ENCODE measurements at regions not wholly inside any gene's neighbourhood (a gene's known extent, or its start where the extent isn't known, plus 50 kb on each side); places are given as distances from the start of the nearest gene placed in this dataset.
A peak's percentile ranks its signal among the peaks of the same experiment; 100 is the strongest.

DNA sequence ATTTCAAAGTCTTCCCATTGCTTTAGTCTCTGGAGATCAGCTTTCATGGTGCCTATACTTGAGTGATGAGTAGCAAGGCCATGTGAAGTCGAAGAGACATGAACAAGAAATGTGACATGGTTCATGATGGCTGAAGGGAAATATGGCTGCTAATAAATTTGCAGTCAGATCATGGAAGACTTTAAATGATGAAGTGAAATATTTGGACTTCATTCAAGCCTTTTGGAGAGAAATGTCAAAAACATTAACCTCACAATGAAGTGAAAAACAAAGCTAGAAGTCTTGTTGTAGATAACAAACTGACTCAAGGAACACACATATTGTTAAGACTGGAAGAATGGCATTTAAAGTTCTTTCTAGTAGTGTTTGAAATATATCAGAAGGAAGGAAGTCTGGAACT, 120.3 kb upstream of the CCDC54 start:
- H3K14ac ChIP-seq (ENCODE audit: low read length), result no peak overlapping the region
- H2AK5ac ChIP-seq (ENCODE audit: low read length), result no peak overlapping the region
- no peaks in the 10 kb centered on the region for H3K36me3 ChIP-seq (ENCODE audit: control insufficient read depth in 1 of 2, insufficient read depth in 2 of 2, low read length in 2 of 2)
- H3K4me3 ChIP-seq (ENCODE audit: low read depth, low read length), result no peak overlapping the region
- no peaks in the 10 kb centered on the region for H3K9me3 ChIP-seq (ENCODE audit: insufficient read depth, low read depth, low read length)
- no peak overlapping the region for H2BK120ac ChIP-seq (ENCODE audit: insufficient read depth, low read length, poor library complexity)
- no peak overlapping the region for H4K8ac ChIP-seq (ENCODE audit: low read depth, low read length)
- WGBS (ENCODE audit: extremely low coverage, insufficient coverage, insufficient read length), result no CpG with 5 or more reads among the region's 1 CpG
- H3K27ac ChIP-seq (ENCODE audit: low read depth, low read length), result no peak overlapping the region
- H3K4me1 ChIP-seq (ENCODE audit: control insufficient read depth in 1 of 2, insufficient read depth in 2 of 2, low read length in 2 of 2), result no peaks in the 10 kb centered on the region
- H3K4ac ChIP-seq (ENCODE audit: low read depth, low read length), result no peak overlapping the region
- no peak overlapping the region for H3K23ac ChIP-seq (ENCODE audit: low read length)
- no peak overlapping the region for H3K4me2 ChIP-seq (ENCODE audit: low read length)
- H2BK5ac ChIP-seq (ENCODE audit: low read depth, low read length, poor library complexity), result no peak overlapping the region
- H3K79me2 ChIP-seq (ENCODE audit: control insufficient read depth, insufficient read depth, low read length, poor library complexity), result no peaks in the 10 kb centered on the region
- no peak overlapping the region for H4K91ac ChIP-seq (ENCODE audit: low read depth, low read length)
- no peak overlapping the region for H2AFZ ChIP-seq (ENCODE audit: insufficient read depth, low read length, poor library complexity)
- DNase-seq, result no peak
- H3K18ac ChIP-seq (ENCODE audit: low read length), result no peak overlapping the region
- H3K27me3 ChIP-seq (ENCODE audit: insufficient read depth, low read length), result no peaks in the 10 kb centered on the region
- H2BK12ac ChIP-seq (ENCODE audit: low read length), result no peak overlapping the region
- H3K9ac ChIP-seq (ENCODE audit: low read length), result no peak overlapping the region
- H4K12ac ChIP-seq (ENCODE audit: low read depth, low read length), result no peak overlapping the region
- no peaks in the 10 kb centered on the region for H3K79me1 ChIP-seq (ENCODE audit: low read length)

DNA sequence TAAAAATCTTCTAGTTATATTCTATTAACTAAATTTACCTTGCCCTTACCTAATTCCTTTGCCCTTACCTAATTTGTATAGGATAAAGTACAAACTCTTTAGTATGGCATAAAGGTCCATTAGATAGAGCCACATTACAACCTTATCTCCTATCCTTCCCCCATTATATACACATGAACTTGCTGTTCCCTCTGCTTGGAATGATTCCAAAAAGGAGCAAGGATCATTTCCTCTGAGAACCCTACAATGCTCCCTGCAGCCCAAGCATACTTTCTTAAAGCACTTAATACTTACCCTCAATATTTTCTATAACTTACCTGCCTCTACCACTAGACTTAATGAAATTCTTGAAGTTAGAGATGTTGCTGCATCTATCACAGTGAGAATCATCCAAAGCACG, 118.9 kb upstream of the CCDC54 start:
- no peak overlapping the region for H4K8ac ChIP-seq (ENCODE audit: low read depth, low read length)
- H3K4me1 ChIP-seq (ENCODE audit: control insufficient read depth in 1 of 2, insufficient read depth in 2 of 2, low read length in 2 of 2), result no peaks in the 10 kb centered on the region
- no peaks in the 10 kb centered on the region for H3K9me3 ChIP-seq (ENCODE audit: insufficient read depth, low read depth, low read length)
- WGBS (ENCODE audit: extremely low coverage, insufficient coverage, insufficient read length), result no CpG with 5 or more reads among the region's 1 CpG
- no peak overlapping the region for H3K4me3 ChIP-seq (ENCODE audit: low read depth, low read length)
- H3K27me3 ChIP-seq (ENCODE audit: insufficient read depth, low read length), result no peaks in the 10 kb centered on the region
- H2AK5ac ChIP-seq (ENCODE audit: low read length), result no peak overlapping the region
- no peak overlapping the region for H3K4me2 ChIP-seq (ENCODE audit: low read length)
- no peak overlapping the region for H3K9ac ChIP-seq (ENCODE audit: low read length)
- H3K23ac ChIP-seq (ENCODE audit: low read length), result no peak overlapping the region
- no peak overlapping the region for H2BK12ac ChIP-seq (ENCODE audit: low read length)
- H3K79me2 ChIP-seq (ENCODE audit: control insufficient read depth, insufficient read depth, low read length, poor library complexity), result no peaks in the 10 kb centered on the region
- no peak overlapping the region for H2BK5ac ChIP-seq (ENCODE audit: low read depth, low read length, poor library complexity)
- no peak overlapping the region for H4K91ac ChIP-seq (ENCODE audit: low read depth, low read length)
- H2AFZ ChIP-seq (ENCODE audit: insufficient read depth, low read length, poor library complexity), result no peak overlapping the region
- no peak overlapping the region for H3K14ac ChIP-seq (ENCODE audit: low read length)
- DNase-seq, result no peak
- H3K18ac ChIP-seq (ENCODE audit: low read length), result no peak overlapping the region
- no peaks in the 10 kb centered on the region for H3K79me1 ChIP-seq (ENCODE audit: low read length)
- H3K4ac ChIP-seq (ENCODE audit: low read depth, low read length), result no peak overlapping the region
- no peak overlapping the region for H4K12ac ChIP-seq (ENCODE audit: low read depth, low read length)
- no peak overlapping the region for H3K27ac ChIP-seq (ENCODE audit: low read depth, low read length)
- H3K36me3 ChIP-seq (ENCODE audit: control insufficient read depth in 1 of 2, insufficient read depth in 2 of 2, low read length in 2 of 2), result no peaks in the 10 kb centered on the region
- H2BK120ac ChIP-seq (ENCODE audit: insufficient read depth, low read length, poor library complexity), result no peak overlapping the region

DNA sequence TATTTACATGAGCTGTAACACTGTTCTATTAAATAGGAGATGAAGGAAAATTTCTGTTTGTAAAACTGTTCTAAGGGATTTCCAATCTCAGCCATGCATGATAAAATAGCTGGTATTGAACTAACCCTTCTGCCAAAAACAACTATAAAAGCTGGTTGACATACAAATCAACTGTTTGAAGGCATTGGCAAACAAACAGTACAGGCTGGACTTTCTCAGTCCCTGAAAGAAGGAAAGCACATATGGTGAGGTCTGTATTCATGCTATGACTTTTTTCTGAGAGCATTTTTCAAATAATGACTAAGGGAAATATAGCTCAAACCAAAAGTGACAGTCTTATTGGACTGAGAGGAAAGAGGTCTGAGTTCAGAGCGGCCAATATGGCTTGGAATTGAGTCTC, 117.0 kb upstream of the CCDC54 start:
- H3K14ac ChIP-seq (ENCODE audit: low read length), result no peak overlapping the region
- no peak overlapping the region for H2AFZ ChIP-seq (ENCODE audit: insufficient read depth, low read length, poor library complexity)
- H3K79me1 ChIP-seq (ENCODE audit: low read length), result peaks cover 9% of the 10 kb centered on the region
- no peaks in the 10 kb centered on the region for H3K9me3 ChIP-seq (ENCODE audit: insufficient read depth, low read depth, low read length)
- no peak overlapping the region for H3K4me3 ChIP-seq (ENCODE audit: low read depth, low read length)
- H3K4me1 ChIP-seq (ENCODE audit: control insufficient read depth in 1 of 2, insufficient read depth in 2 of 2, low read length in 2 of 2), result peaks cover 6% of the 10 kb centered on the region in 2 experiments
- H2BK12ac ChIP-seq (ENCODE audit: low read length), result no peak overlapping the region
- no peak overlapping the region for H2BK5ac ChIP-seq (ENCODE audit: low read depth, low read length, poor library complexity)
- H3K9ac ChIP-seq (ENCODE audit: low read length), result no peak overlapping the region
- H3K18ac ChIP-seq (ENCODE audit: low read length), result no peak overlapping the region
- DNase-seq, result no peak
- WGBS (ENCODE audit: extremely low coverage, insufficient coverage, insufficient read length), result no CpG with 5 or more reads among the region's 1 CpG
- H2AK5ac ChIP-seq (ENCODE audit: low read length), result no peak overlapping the region
- H4K91ac ChIP-seq (ENCODE audit: low read depth, low read length), result no peak overlapping the region
- H3K36me3 ChIP-seq (ENCODE audit: control insufficient read depth in 1 of 2, insufficient read depth in 2 of 2, low read length in 2 of 2), result peaks cover 0 to 1% of the 10 kb centered on the region in 2 experiments
- H3K4me2 ChIP-seq (ENCODE audit: low read length), result no peak overlapping the region
- no peak overlapping the region for H2BK120ac ChIP-seq (ENCODE audit: insufficient read depth, low read length, poor library complexity)
- H3K79me2 ChIP-seq (ENCODE audit: control insufficient read depth, insufficient read depth, low read length, poor library complexity), result peaks cover 4% of the 10 kb centered on the region
- no peak overlapping the region for H3K4ac ChIP-seq (ENCODE audit: low read depth, low read length)
- no peaks in the 10 kb centered on the region for H3K27me3 ChIP-seq (ENCODE audit: insufficient read depth, low read length)
- no peak overlapping the region for H4K12ac ChIP-seq (ENCODE audit: low read depth, low read length)
- H3K27ac ChIP-seq (ENCODE audit: low read depth, low read length), result no peak overlapping the region
- H3K23ac ChIP-seq (ENCODE audit: low read length), result no peak overlapping the region
- no peak overlapping the region for H4K8ac ChIP-seq (ENCODE audit: low read depth, low read length)

DNA sequence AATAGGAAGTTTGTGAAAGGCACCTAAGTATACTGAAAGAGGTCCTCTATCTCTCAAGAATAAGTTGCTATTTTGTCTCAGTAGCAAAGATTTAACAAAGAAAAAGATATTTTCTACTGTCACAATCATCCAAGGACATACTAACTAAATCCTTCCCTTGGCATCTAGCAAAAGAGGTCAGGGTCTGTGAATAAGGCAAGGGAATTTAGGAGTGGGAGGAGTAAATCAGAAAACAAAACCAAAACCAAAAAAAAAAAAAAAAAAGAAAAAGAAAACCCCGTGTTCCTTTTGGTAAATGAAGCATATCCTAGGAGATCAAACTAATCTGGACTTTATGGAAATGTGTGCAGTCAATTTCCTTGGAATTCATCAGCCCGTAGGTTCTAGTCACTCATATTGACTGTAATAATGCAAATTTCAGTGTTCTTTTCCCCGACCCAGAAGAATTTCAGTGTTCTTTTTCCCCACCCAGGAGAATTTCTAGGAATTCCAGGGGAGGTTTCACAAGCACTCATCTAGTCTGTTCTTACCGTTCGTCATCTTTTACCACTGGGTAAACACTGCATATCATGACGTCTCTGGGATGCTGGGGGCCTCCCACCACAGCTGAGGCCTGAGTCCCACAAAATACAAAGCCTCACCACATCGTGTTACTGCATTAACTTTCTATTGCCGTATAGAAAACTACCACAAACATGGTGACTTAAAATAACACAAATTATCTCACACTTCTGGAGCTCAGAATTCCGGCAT, 113.8 kb upstream of the CCDC54 start:
- Histone ChIP-seq H3K9ac (ENCODE audit: low read length) (no peak overlapping the region), H3K4ac (ENCODE audit: low read depth, low read length) (peak overlapping the region; percentile 86), H3K23ac (ENCODE audit: low read length) (no peak overlapping the region), H2BK5ac (ENCODE audit: low read depth, low read length, poor library complexity) (peak overlapping the region; percentile 89), H4K91ac (ENCODE audit: low read depth, low read length) (peak overlapping the region; percentile 97), H3K27ac (ENCODE audit: low read depth, low read length) (peak overlapping the region; percentile 91), H2BK120ac (ENCODE audit: insufficient read depth, low read length, poor library complexity) (peak overlapping the region; percentile 97), H2BK12ac (ENCODE audit: low read length) (peak overlapping the region; percentile 97), H2AK5ac (ENCODE audit: low read length) (peak overlapping the region; percentile 88), H3K4me2 (ENCODE audit: low read length) (no peak overlapping the region), H3K4me3 (ENCODE audit: low read depth, low read length) (no peak overlapping the region), H3K36me3 (ENCODE audit: control insufficient read depth in 1 of 2, insufficient read depth in 2 of 2, low read length in 2 of 2) (peaks cover 0 to 1% of the 10 kb centered on the region in 2 experiments), H3K27me3 (ENCODE audit: insufficient read depth, low read length) (no peaks in the 10 kb centered on the region), H4K8ac (ENCODE audit: low read depth, low read length) (peak overlapping the region; percentile 78), H3K9me3 (ENCODE audit: insufficient read depth, low read depth, low read length) (no peaks in the 10 kb centered on the region), H3K79me2 (ENCODE audit: control insufficient read depth, insufficient read depth, low read length, poor library complexity) (peaks cover 4% of the 10 kb centered on the region), H3K14ac (ENCODE audit: low read length) (peak overlapping the region; percentile 96), H3K4me1 (ENCODE audit: control insufficient read depth in 1 of 2, insufficient read depth in 2 of 2, low read length in 2 of 2) (peaks cover 6% of the 10 kb centered on the region in 2 experiments), H2AFZ (ENCODE audit: insufficient read depth, low read length, poor library complexity) (peak overlapping the region; percentile 45), H4K12ac (ENCODE audit: low read depth, low read length) (peak overlapping the region; percentile 80), H3K79me1 (ENCODE audit: low read length) (peaks cover 9% of the 10 kb centered on the region), H3K18ac (ENCODE audit: low read length) (peak overlapping the region; percentile 87)
- DNase-seq, result peak in 1 of 2 donors; percentile 39
- WGBS (ENCODE audit: extremely low coverage, insufficient coverage, insufficient read length), result no CpG with 5 or more reads among the region's 9 CpGs

All from trophoblast cell (in vitro differentiated cells and primary cell).